HepG2 (cell line): ENCODE measurements at regions not wholly inside any gene's neighbourhood (a gene's known extent, or its start where the extent isn't known, plus 50 kb on each side); places are given as distances from the start of the nearest gene placed in this dataset.

ENCODE experiments used
- ATAC-seq: fragments of 200-7000 bp; cut with Tn5 transposase; 3 replicates; pipeline ENCODE4 v1.9.1; 2020; ENCODE audit warnings: mild to moderate bottlenecking, moderate library complexity
- BruUV-seq: library from RNA; stranded (reverse); fragments of 400-500 nt; replicated peaks from 2 replicates; lab custom pipeline; 2021; lab: Mats Ljungman, UMichigan
- CTCF ChIA-PET: fragments of 300-600 bp; formaldehyde crosslinking; extraction: SDS; loops from one replicate; lab custom pipeline; 2021; ENCODE audit warnings: low total read pairs, inconsistent platforms, low intra/inter-chr PET ratio; lab: Yijun Ruan, JAX
- POLR2A ChIA-PET: fragments of 350-600 bp; sonication (Branson Sonifier 250); formaldehyde crosslinking; loops from one replicate; lab custom pipeline; 2020; ENCODE audit warnings: antibody characterized with exemption, inconsistent platforms; lab: Yijun Ruan, JAX
- DNase-seq: peaks from one replicate; pipeline ENCODE4 v3.0.0-alpha.2; 2015; ENCODE audit warnings: low spot score
- FAIRE-seq: peaks from 3 replicates; lab custom pipeline; 2011; peaks lifted over from hg19 to GRCh38; lab: Jason Lieb, UNC
- H2AFZ ChIP-seq: one replicate; pipeline ENCODE4 v1.6.1; 2011; ENCODE audit warnings: low read length, inconsistent platforms
- H3K27ac ChIP-seq: fragments of 300-600 bp; 3 replicates; pipeline ENCODE4 v1.8.0; 2011; ENCODE audit warnings: mixed run types, mild to moderate bottlenecking, mixed read lengths, low read length, inconsistent platforms; ENCODE audit not compliant: insufficient read depth; ENCODE audit errors: extremely low read length
- H3K27me3 ChIP-seq, 2 experiments: fragments of 200-600 bp in 1 of 2; 2 replicates in 1 of 2; 3 replicates in 1 of 2; pipeline versions ENCODE4 v1.6.0 to v1.8.0; 2011; ENCODE audit warnings: low read length in 2 of 2, mild to moderate bottlenecking in 2 of 2, moderate library complexity in 2 of 2, inconsistent platforms in 1 of 2; ENCODE audit not compliant: insufficient read depth in 2 of 2, control insufficient read depth in 1 of 2
- H3K36me3 ChIP-seq, 2 experiments: fragments of 200-600 bp in 1 of 2; replicated peaks in 1 of 2; 2 replicates in 1 of 2; 3 replicates in 1 of 2; pipeline versions ENCODE4 v1.5.1 to v1.8.0; 2011; ENCODE audit warnings: low read length in 2 of 2, inconsistent platforms in 1 of 2; ENCODE audit not compliant: insufficient read depth in 2 of 2, control insufficient read depth in 1 of 2
- H3K4me1 ChIP-seq: 2 replicates; pipeline ENCODE4 v1.5.1; 2012; ENCODE audit warnings: low read length, inconsistent platforms; ENCODE audit not compliant: insufficient read depth
- H3K4me2 ChIP-seq: 2 replicates; pipeline ENCODE4 v1.6.0; 2011; ENCODE audit warnings: low read depth, low read length, inconsistent platforms
- H3K4me3 ChIP-seq, 3 experiments: fragments of 200-600 bp in 1 of 3; sonication (generic), shearing (Covaris generic) in 1 of 3; replicated peaks in 1 of 3; 2 replicates each; pipeline ENCODE4 v1.5.1; 2011 to 2016; ENCODE audit warnings: low read length in 3 of 3, inconsistent platforms in 2 of 3, low read depth in 2 of 3, mild to moderate bottlenecking in 2 of 3, control low read depth in 1 of 3, mixed read lengths in 1 of 3; ENCODE audit not compliant: insufficient read depth in 1 of 3
- H3K79me2 ChIP-seq: one replicate; pipeline ENCODE4 v1.6.1; 2011; ENCODE audit warnings: low read length, inconsistent platforms; ENCODE audit not compliant: insufficient read depth
- H3K9ac ChIP-seq: 2 replicates; pipeline ENCODE4 v1.6.0; 2011; ENCODE audit warnings: mild to moderate bottlenecking, low read depth, low read length, inconsistent platforms; ENCODE audit not compliant: insufficient read depth
- H3K9me3 ChIP-seq: 2 replicates; pipeline ENCODE4 v1.5.1; 2012; ENCODE audit warnings: mild to moderate bottlenecking, low read length
- H4K20me1 ChIP-seq: 2 replicates; pipeline ENCODE4 v1.6.0; 2011; ENCODE audit warnings: inconsistent platforms, mild to moderate bottlenecking, low read length, moderate library complexity; ENCODE audit not compliant: insufficient read depth
- ARID4A ChIP-seq: sonication (generic); formaldehyde crosslinking; IDR thresholded peaks from 2 replicates; pipeline ENCODE4 v1.5.0; 2020; ENCODE audit warnings: mild to moderate bottlenecking, missing genetic modification reagents, borderline replicate concordance
- CREBL2 ChIP-seq: sonication (generic); formaldehyde crosslinking; IDR thresholded peaks from 2 replicates; pipeline ENCODE4 v1.8.1; 2023; ENCODE audit warnings: missing genetic modification reagents, mild to moderate bottlenecking, borderline replicate concordance
- IRF1 ChIP-seq: sonication (generic); formaldehyde crosslinking; IDR thresholded peaks from 2 replicates; pipeline ENCODE4 v1.4.0; 2020; ENCODE audit warnings: low read depth, mild to moderate bottlenecking, missing genetic modification reagents
- MTA3 ChIP-seq: sonication (generic); formaldehyde crosslinking; IDR thresholded peaks from 2 replicates; pipeline ENCODE4 v1.4.0; 2020; ENCODE audit warnings: missing genetic modification reagents
- PBX3 ChIP-seq: sonication (generic); formaldehyde crosslinking; IDR thresholded peaks from 2 replicates; pipeline ENCODE4 v1.8.1; 2023; ENCODE audit warnings: missing genetic modification reagents, inconsistent platforms, borderline replicate concordance
- PITX1 ChIP-seq: sonication (generic); formaldehyde crosslinking; IDR thresholded peaks from 2 replicates; pipeline ENCODE4 v1.5.1; 2020; ENCODE audit warnings: mild to moderate bottlenecking, missing genetic modification reagents
- REST ChIP-seq, 2 experiments: IDR thresholded peaks; 2 replicates each; pipeline ENCODE4 v1.6.1; 2011 to 2012; ENCODE audit warnings: low read length in 2 of 2, borderline replicate concordance in 1 of 2, low read depth in 1 of 2, mild to moderate bottlenecking in 1 of 2, moderate library complexity in 1 of 2
- SKI ChIP-seq: fragments of 450-650 bp; IDR thresholded peaks from one replicate; pipeline ENCODE4 v1.6.1; 2018; ENCODE audit warnings: mild to moderate bottlenecking; ENCODE audit not compliant: partially characterized antibody
- SKIL ChIP-seq: sonication (generic); formaldehyde crosslinking; IDR thresholded peaks from 2 replicates; pipeline ENCODE4 v1.8.0; 2022; ENCODE audit warnings: missing genetic modification reagents, mild to moderate bottlenecking, moderate library complexity, borderline replicate concordance
- SNRNP70 ChIP-seq: fragments of 200-400 bp; formaldehyde crosslinking; IDR thresholded peaks from 2 replicates; pipeline ENCODE4 v1.6.1; 2017; ENCODE audit warnings: mild to moderate bottlenecking, low read depth, low read length, moderate library complexity
- XBP1 ChIP-seq: sonication (generic); formaldehyde crosslinking; IDR thresholded peaks from 2 replicates; pipeline ENCODE4 v1.5.0; 2020; ENCODE audit warnings: missing genetic modification reagents
- ZNF841 ChIP-seq: sonication (generic); formaldehyde crosslinking; IDR thresholded peaks from 2 replicates; pipeline ENCODE4 v1.8.1; 2023; ENCODE audit warnings: missing genetic modification reagents, borderline replicate concordance
- WGBS: methylation state at CpG from one replicate; pipeline ENCODE4 v1.1.6; 2017; ENCODE audit warnings: low lambda C conversion rate; 5-methylcytosine and 5-hydroxymethylcytosine counted together
- in situ Hi-C: cut with HindIII; loops from 2 replicates; pipeline ENCODE4 v1.10.0; 2017; ENCODE audit warnings: low pct_unique_long_range_greater_than_20kb; ENCODE audit not compliant: extremely low pct_ligation_motif_present
- intact Hi-C: fragments of 100-400 bp; cut with micrococcal nuclease; formaldehyde crosslinking; loops from one replicate; pipeline ENCODE4 v1.10.0; 2022; ENCODE audit not compliant: unreplicated experiment

- CTCF ChIA-PET: no interaction called here
- in situ Hi-C loops (no loop called here), intact Hi-C loops (no loop called here)
- Histone ChIP-seq H3K9ac (no peak overlapping the region), H2AFZ (no peak overlapping the region), H4K20me1 (no peaks in the 10 kb centered on the region), H3K36me3 (no peaks in the 10 kb centered on the region), H3K27ac (no peak overlapping the region), H3K27me3 (no peaks in the 10 kb centered on the region), H3K9me3 (no peaks in the 10 kb centered on the region), H3K4me3 (no peak overlapping the region), H3K4me2 (no peak overlapping the region), H3K79me2 (no peaks in the 10 kb centered on the region), H3K4me1 (no peaks in the 10 kb centered on the region)
- FAIRE-seq (no peak), ATAC-seq (no peak), DNase-seq (no peak)
- POLR2A ChIA-PET: no interaction called here
- WGBS: 0% methylated on average over 1 of the region's 1 CpG
- BruUV-seq: no TSS peak
- TF ChIP-seq MTA3 (CRISPR knock-in tag) (no peak), PITX1 (CRISPR knock-in tag) (no peak), PBX3 (CRISPR knock-in tag) (no peak), REST (IDR thresholded peaks at IDR 0.05; ENCODE audit: borderline replicate concordance in 1 of 2, low read depth in 1 of 2, low read length in 2 of 2) (no peak), IRF1 (CRISPR knock-in tag) (no peak), XBP1 (CRISPR knock-in tag) (no peak), ARID4A (CRISPR knock-in tag) (no peak), SNRNP70 (no peak), CREBL2 (CRISPR knock-in tag) (no peak), ZNF841 (CRISPR knock-in tag) (no peak), SKI (no peak), SKIL (no peak)
Observed at GRCh38 chr12:30213166-30213565, 429.4 kb upstream of the TMTC1 start.
